RWPE1 (cell line): ENCODE measurements at regions not wholly inside any gene's neighbourhood (a gene's known extent, or its start where the extent isn't known, plus 50 kb on each side); places are given as distances from the start of the nearest gene placed in this dataset.

Experiments used
- CTCF ChIA-PET: fragments of 350-600 bp; sonication (Branson Sonifier 250); formaldehyde crosslinking; extraction: SDS; loops from one replicate; lab custom pipeline; 2021; lab: Yijun Ruan, JAX
- POLR2A ChIA-PET: fragments of 400-600 bp; formaldehyde crosslinking; extraction: SDS; loops from one replicate; lab custom pipeline; 2020; ENCODE audit warnings: antibody characterized with exemption; ENCODE audit not compliant: low non-redundant PET; lab: Yijun Ruan, JAX
- DNase-seq: peaks from one replicate; pipeline ENCODE4 v3.0.0; 2012; ENCODE audit warnings: low spot score
- H3K27ac ChIP-seq: fragments of 450-650 bp; 2 replicates; pipeline ENCODE4 v1.5.1; 2017
- TF ChIP-seq, protein P1 (sequence below): fragments of 450-650 bp; conservative IDR thresholded peaks from 2 replicates; pipeline ENCODE4 v1.5.1; 2017; ENCODE audit warnings: low read depth, mild to moderate bottlenecking

DNA sequence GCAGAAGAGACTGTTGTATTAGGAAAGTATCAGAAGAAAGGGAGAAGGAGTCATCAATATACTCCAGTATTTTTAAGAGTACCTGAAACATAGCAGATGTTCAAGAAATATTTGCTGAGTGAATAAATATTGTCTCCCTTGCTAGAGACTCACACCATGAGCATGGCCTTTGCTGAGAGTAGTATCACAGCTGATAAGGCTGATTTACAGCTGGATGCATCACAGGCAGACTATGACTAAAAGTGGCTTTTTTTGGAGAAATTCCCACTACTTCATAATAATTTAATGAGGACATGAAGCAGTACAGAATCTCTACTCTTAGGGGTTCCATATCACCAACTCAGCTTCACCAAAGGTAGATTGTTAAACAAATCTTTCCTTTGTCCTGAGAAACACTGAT is 373.3 kb downstream of the RBM43 start:
- no peak for DNase-seq
- no peak overlapping the region for H3K27ac ChIP-seq
- ChIA-PET CTCF (no interaction called here), POLR2A (no interaction called here)
- TF ChIP-seq, protein P1, sequence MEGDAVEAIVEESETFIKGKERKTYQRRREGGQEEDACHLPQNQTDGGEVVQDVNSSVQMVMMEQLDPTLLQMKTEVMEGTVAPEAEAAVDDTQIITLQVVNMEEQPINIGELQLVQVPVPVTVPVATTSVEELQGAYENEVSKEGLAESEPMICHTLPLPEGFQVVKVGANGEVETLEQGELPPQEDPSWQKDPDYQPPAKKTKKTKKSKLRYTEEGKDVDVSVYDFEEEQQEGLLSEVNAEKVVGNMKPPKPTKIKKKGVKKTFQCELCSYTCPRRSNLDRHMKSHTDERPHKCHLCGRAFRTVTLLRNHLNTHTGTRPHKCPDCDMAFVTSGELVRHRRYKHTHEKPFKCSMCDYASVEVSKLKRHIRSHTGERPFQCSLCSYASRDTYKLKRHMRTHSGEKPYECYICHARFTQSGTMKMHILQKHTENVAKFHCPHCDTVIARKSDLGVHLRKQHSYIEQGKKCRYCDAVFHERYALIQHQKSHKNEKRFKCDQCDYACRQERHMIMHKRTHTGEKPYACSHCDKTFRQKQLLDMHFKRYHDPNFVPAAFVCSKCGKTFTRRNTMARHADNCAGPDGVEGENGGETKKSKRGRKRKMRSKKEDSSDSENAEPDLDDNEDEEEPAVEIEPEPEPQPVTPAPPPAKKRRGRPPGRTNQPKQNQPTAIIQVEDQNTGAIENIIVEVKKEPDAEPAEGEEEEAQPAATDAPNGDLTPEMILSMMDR: no peak

DNA sequence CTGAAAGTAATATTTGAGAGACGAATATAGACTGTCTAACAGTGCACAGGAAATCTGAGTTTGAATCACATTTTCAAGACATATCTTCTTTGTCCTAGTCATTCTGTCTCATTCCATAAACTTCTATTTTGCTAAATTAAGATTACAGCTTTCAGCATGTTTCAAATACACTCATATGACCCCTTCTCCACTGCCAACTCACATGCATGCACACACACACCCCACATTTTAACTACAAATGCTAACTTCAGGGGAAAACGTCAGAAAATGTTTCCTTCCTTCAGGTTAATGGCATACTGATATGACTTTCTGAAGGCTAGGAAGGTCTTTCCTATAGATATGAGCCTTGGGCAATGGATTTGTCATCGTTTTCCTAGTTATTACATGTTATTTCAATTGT is 373.7 kb downstream of the RBM43 start:
- POLR2A ChIA-PET: no interaction called here
- CTCF ChIA-PET: no interaction called here
- TF ChIP-seq, protein P1: no peak
- DNase-seq: no peak
- H3K27ac ChIP-seq: no peak overlapping the region

DNA sequence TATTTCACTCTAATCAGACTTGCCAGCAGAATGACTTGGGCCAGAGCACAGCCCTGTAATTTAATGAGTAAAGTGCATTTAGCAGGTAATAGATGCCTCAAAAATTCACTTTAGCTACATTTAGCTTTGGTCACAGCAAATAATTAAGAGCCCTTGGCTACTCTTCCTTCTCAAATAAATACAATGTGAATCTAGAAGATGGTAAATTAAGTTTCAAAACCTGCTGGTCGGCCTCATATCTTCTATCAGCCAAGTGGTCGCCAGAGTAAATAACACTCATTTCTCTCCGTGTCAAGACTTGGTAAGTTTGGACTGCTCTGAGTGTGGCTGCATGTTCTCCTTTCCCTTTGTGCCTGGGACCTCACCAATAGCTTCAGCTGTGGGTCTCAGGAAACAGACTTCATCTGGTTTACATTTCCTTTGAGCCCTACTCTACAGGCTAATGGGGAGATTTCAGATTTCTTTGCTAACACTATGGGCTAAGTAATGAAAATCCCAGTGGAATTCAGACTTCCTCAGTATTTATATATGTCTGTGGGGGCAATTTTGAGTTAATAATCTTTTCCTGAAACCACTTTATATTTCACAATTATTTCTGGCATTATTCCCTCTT is 375.8 kb downstream of the RBM43 start:
- TF ChIP-seq, protein P1: no peak
- ChIA-PET CTCF (no interaction called here), POLR2A (no interaction called here)
- DNase-seq: no peak
- H3K27ac ChIP-seq: no peak overlapping the region

DNA sequence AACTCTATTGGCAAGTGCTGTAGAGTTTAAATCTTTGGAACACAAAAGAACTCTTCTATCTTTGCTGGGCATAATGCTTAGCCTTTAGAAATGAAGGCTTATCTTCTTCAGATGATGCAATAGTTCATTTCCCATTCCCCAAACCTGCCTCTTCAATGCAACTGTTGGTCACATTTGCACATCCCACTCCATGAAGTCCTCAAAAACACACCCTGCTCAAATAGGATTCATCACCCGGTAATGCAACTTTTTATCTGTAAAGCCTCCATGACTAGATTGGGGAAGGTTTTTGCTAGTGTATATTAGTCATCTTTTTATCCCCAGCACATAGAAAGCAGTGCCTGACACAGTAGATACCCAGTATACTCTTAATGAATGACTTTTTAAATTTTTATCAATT is 376.4 kb downstream of the RBM43 start:
- ChIA-PET CTCF (no interaction called here), POLR2A (no interaction called here)
- H3K27ac ChIP-seq: no peak overlapping the region
- TF ChIP-seq, protein P1: no peak
- DNase-seq: no peak

DNA sequence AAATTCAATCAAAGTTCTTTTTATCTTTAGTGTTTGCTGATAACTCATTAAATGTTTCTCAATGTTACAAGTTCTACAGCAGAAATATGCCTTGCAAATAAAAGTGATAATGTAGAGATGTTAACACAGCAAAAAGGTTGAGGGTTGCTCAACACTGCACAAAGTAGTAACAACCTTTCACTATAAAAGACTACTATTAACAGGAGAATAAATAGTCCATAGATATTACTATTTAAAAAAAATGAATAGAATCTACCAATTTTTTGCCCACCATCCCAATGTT is 378.1 kb downstream of the RBM43 start:
- ChIA-PET CTCF (no interaction called here), POLR2A (no interaction called here)
- DNase-seq: no peak
- TF ChIP-seq, protein P1: no peak
- no peak overlapping the region for H3K27ac ChIP-seq

DNA sequence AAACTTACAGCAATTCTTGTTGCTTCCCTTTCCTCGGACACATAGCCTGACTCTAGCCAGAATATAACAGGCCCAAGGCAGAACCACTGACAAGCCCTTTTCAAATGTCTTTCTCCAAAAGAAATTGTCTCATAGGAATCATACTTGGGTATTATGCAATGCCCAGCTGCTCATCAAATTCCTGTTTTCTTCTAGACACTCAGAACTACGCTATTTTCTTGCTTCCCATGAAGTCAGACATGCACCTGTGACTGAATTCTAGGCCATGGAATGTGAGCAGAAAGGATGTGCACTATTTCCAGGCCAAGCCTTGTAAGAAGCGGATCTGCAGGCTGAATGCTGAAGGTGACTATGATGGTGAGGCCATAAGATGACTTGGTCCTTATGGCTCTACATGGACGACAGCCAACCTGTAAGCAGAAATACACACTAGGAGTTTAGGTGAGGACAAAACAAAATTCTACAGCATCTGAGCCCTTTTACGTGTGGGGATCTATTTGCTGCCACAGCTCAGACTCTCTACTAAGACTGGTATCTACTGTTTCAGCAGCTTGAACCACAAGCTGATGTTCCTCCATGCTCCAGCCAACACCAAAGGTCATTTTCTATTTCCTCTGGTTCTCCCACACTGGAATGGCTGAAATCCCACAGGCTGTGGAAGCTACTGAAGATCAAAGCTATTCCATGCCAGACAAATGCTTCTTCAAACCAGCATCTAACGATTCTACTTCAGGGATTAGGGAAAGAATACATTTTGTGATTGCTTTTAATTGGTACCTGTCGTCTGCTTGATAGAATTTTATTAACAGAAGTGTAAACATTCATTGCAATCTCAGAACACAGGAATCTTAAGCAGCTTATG is 378.7 kb downstream of the RBM43 start:
- no peak overlapping the region for H3K27ac ChIP-seq
- DNase-seq: no peak
- ChIA-PET POLR2A (no interaction called here), CTCF (no interaction called here)
- TF ChIP-seq, protein P1: no peak
